NCI-H82 treated with DMSO at 0.1 percent for 48 hours (cell line): ENCODE measurements at regions not wholly inside any gene's neighbourhood (a gene's known extent, or its start where the extent isn't known, plus 50 kb on each side); places are given as distances from the start of the nearest gene placed in this dataset.
"Not testable (repeated sequence)": the region's sequence is repeated elsewhere in the genome, so short reads cannot be mapped to it uniquely, and the experiment has no call there.

Experiments used
- DNase-seq: peaks from one replicate; lab custom pipeline; 2025; ENCODE audit not compliant: unreplicated experiment; lab: John Stamatoyannopoulos, UW

DNA sequence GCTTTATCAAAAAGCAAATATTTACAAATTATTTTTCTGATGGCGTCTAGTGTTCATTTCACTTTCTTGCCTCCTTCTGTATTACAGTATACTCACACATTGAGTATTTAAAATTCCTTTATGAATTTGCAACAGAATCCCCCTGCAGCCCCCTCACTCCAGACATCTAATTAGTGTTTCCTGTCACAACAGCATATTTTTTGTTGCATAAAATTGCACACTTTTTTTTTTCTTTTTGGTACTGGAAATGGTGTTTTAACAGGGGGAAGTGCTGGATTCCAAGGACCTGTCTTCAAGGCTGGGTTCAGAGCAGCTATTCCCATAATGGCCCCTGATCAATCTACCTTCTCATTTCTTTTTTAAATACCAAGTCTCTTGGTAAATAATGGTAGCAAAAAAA is 184.3 kb upstream of the HMCN1 start:
- DNase-seq, result no peak

DNA sequence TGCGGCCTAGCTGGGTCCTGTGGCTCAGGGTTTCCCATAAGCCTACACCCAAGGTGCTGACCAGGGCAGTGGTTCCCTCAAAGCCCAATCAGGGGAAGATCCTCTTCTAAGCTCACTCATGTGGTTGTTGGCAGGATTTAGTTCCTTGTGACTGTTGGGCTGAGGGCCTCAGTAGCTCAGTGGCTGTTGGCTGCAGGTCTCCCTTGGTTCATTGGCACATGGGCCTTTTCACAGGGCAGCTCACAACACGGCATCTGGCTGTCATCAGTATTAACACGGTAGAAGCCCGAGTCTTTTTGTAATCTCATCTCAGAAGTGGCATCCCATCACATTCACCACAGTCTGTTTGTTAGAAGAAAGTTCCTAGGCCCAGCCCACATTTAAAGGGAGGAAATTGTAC is 188.2 kb upstream of the HMCN1 start:
- DNase-seq, result no peak

DNA sequence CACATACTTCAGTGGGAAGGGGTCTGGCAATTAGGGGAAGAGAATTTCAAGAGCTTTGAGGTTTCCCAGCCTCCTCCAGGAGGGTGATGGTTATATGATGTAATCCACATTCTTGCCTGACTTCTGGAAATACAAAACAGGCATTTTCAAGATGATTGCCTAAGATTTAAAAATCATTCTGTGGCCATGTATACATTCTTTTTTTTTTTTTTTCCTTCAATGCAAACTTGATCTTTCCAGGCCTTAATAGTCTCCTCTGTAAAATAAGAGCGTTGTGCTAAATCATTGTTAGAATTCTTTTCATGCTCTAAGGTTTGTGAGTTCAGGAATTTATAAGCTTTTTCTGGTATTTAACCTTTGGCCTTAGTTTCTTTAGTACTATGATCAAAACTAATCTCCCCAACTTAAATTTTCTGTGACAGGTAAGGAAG is 192.3 kb upstream of the HMCN1 start:
- DNase-seq, result no peak

DNA sequence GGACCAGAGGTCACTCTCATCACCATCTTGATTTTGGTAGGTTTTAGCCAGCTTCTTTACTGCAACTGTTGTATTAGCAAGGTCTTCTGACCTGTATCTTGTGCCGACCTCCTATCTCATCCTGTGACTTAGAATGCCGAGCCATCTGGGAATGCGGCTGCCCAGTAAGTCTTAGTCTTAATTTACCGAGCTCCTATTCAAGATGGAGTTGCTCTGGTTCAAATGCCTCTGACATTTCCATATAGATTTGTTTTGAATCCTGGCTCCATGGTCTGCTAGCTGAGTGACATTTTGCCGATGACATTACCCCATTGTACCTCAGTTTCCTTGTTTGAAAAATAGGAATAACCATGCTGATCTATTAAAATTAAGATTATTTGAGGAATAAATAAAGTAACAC is 193.9 kb upstream of the HMCN1 start:
- no peak for DNase-seq

DNA sequence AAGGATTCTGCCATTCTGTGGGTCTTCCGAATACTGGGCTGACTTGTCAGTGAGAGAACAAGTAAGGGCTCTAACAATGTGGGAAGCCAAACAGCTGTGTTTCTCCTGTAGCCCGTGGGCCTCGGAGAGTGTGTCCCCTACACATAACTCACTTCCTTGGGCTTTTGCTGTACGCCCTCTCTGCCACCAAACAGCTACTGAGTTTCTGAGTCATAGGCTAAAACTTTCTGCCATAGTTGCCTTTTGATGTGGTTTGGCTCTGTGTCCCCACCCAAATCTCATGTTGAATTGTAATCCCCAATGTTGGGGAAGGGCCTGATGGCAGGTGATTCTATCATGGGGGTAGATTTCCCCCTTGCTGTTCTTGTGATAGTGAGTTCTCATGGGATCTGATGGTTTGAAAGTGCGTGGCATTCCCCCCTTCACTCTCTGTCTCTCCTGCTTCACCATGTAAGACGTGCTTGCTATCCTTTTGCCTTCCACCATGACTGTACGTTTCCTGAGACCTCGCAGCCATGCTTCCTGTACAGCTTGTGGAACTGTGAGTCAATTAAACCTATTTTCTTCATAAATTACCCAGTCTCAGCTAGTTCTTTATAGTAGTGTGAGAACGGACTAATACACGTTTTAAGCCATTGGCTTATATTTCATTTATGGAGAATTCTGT is 194.8 kb upstream of the HMCN1 start:
- no peak for DNase-seq

DNA sequence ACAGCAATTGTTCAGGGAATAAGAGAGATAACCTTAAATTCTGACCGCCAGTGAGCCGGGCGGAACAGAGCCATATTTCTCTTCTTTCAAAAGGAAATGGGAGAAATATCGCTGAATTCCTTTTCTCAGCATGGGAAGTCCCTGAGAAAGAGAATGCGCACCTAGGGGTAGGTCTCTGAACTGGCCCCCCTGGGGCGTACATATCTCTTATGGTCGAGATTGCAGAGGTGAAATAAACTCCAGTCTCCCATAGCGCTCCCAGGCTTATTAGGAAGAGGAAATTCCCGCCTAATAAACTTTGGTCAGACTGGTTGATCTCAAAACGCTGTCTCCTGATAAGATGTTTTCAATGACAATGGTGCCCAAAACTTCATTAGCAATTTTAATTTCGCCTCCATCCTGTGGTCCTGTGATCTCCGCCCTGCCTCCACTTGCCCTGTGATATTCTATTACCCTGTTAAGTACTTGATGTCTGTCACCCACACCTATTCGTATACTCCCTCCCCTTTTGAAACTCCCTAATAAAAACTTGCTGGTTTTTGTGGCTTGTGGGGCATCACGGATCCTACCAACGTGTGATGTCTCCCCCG is 195.8 kb upstream of the HMCN1 start:
- not testable (repeated sequence) for DNase-seq

DNA sequence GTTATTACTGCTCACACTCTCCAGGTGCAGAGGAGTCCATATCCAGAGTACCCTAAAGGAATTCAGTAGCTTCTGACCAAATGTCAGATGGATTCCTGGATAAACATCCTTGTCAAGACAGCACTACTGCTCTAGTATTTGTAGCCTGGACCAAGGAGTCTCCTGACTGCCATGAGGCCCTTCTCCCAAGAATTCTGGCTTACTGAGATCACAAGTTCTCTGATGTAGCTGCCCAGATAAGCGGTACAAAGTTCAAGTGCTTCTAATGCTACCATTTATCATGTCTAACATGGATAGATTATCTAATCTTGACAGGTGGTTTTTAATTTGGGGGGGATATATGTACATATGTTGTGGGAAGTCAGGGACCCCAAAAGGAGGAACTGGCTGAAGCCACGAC is 196.6 kb upstream of the HMCN1 start:
- DNase-seq, result no peak

DNA sequence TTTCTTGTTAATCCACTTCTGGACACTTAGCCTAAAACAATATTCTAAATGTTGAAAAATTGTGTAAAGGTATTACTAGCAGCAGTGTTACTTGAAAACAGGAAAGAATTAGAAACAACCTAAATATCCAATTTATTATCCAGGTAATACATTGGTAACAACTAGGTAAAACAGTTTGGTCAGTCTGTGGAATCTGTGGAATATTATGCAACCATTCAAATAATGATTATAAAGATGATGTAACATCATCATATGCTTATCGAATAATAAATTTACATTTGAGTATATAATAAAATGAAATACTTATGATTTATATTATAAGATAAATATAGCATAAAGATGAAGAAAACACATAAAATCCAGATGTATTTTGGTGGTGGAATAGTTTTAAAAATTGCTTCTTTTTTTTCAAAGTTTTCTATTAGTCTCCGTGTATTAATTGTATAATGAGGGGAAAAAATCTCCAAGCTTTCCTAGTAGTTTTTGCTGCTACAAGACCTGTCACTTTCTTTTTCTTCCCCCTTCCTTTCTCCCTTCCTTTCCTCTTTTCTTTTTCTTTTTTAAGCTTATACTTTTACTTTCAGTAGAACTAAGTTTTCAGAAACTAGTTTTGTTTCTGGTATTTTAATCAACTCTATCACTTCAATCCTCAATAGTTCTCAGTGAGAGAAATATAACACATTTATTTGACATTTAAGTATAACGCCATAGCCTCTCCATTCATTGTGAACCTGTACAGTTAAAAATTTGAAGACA is 197.8 kb upstream of the HMCN1 start:
- no peak for DNase-seq

DNA sequence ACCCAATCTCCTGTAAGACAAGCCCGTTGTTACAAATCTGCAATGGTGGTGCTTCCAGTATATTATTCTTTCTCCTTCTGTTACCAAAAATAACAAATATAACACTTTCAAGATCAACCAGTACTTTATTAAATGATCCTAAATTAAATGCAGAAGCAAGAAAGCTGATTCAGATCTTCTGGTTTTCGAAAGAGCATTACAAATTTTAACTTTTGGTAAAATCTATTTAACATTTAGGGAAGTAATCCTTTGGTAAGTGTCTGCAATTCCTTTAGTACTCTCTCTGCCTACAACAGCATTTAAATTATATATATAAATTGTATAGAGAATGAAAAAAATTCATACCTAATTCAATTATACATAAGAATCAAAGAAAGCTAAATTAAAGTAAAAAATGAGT is 198.6 kb upstream of the HMCN1 start:
- DNase-seq, result no peak

DNA sequence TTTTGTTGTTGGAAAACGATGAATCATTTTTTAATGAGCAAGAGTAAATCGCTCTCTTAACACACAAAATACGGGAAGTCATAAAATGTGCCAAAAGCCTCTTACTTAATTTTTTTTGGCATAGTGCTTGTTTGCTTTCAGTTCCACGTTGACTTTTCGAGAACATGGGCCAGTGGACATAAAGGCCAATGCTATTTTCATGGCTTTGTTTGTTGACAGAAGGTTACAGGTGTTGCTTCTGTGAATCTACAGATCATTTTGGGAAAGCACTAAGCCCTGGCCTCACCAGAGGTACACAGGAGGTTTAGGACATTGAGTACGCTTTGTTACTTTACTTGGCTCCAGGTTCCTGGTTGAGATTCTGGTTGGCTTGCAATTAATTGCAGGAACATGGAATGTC is 199.4 kb upstream of the HMCN1 start:
- DNase-seq, result no peak

DNA sequence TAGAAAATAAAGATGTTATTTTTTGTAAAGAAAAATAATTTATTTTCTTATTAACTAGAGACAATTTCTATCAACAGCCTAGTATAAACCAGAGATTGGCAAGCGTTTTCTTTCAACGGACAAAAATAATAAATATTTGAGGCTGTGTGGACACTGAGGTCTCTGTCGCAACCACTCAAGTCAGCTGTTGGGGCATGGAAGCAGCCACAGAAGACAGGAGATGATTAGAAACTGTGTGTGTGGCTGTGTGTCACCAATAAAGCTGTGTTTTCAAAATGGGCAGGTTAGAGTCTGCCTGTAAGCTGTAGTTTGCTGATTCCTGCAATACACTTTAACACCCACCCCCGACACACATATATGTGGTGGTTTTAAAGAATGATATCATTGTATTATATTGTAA is 200.6 kb upstream of the HMCN1 start:
- DNase-seq, result no peak

DNA sequence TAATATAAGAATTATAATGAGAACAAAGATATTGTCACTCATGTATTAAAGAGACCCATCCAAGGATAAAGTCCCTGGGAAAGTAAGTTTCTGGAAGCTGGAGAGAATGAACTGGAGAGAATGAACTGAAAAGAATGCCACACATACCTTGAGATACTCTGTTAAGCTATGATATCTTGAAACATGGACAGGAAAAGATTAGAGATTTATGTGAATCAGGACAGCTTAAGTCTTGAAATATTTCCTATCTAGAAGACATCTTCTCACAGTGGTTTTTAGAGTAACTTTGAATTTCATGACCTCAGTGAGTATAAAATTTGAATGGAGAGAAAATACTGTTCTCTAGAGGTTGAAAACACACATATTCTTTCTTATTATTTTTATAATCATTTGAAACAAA is 201.3 kb upstream of the HMCN1 start:
- no peak for DNase-seq

DNA sequence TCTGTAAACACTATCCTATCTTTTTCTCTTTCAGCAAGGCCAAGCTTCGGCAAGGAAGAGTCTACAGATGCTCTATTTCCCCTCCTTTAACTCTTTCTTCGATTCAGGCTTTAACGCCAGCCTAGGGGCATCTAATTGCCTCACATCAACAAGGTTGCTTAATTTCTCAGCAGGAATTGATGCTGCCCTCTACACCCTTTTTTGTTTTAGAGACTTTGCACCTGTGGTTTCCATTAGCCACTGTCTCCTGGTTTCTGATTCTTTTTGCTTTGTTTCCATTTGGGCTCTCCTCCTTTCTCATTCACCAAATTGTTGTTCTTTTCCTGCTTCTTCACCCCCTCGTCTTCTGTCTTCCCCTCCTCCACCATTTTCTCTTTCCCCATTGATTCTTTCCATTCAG is 202.4 kb upstream of the HMCN1 start:
- no peak for DNase-seq

DNA sequence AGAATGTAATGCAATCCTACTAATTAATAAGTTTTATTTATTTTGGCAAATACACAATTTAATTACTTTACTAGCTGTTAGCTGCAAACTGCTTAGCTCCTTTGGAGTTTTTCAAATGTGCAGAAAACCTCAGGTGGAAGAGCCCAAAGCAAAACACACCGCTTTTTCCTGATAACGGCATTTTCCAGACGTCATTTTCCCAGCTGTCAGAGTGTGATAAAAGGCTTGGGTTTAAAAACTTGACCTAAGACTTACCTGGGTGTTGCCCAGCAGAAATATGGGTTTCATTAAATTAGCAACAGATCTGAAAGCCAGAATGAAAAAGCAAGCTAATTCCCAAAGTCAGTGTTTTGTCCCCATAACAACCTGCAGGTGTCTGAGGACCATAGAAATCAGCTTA is 204.0 kb upstream of the HMCN1 start:
- no peak for DNase-seq

DNA sequence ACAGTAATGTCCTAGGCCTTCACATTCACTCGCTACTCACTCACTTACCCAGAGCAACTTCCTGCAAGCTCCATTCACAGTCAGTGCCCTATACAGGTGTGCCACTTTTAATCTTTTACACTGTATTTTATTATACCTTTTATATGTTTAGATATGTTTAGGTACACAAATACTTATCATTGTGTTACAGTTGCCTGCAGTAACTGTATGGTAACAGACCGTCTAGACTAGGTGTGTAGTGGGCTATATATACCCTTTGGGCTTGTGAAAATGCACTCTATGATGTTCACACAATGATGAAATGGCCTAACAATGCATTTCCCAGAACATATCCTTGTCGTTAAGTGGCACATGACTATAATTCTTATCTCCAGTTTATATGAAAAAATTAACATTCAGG is 204.5 kb upstream of the HMCN1 start:
- no peak for DNase-seq

DNA sequence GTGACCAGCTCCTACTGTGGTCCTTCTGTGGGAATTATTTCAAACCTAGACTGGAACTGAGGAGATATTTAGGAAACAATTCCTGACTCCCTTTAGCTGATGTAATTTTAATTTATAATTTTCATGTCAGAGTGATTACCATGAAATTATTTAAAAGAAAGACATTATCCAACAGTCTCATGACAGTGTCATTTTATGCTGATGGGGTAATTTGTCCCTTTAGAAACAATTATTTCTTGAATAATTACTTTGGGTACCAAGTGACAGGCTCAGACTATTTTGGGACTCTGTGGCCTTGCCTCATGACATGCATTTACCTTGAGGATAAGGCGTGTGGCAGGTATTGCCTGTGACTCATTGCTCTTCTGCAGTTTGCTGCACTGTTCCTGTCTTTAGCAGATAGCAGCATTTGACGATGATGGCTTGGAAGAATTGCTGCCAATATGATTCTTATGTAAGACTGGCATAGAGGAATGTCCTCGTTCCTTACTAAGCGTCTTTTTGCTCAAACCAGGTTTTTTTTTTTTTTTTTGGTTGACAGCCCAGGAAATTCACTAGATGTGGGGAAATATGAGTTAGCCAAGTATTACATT is 206.0 kb upstream of the HMCN1 start:
- no peak for DNase-seq

DNA sequence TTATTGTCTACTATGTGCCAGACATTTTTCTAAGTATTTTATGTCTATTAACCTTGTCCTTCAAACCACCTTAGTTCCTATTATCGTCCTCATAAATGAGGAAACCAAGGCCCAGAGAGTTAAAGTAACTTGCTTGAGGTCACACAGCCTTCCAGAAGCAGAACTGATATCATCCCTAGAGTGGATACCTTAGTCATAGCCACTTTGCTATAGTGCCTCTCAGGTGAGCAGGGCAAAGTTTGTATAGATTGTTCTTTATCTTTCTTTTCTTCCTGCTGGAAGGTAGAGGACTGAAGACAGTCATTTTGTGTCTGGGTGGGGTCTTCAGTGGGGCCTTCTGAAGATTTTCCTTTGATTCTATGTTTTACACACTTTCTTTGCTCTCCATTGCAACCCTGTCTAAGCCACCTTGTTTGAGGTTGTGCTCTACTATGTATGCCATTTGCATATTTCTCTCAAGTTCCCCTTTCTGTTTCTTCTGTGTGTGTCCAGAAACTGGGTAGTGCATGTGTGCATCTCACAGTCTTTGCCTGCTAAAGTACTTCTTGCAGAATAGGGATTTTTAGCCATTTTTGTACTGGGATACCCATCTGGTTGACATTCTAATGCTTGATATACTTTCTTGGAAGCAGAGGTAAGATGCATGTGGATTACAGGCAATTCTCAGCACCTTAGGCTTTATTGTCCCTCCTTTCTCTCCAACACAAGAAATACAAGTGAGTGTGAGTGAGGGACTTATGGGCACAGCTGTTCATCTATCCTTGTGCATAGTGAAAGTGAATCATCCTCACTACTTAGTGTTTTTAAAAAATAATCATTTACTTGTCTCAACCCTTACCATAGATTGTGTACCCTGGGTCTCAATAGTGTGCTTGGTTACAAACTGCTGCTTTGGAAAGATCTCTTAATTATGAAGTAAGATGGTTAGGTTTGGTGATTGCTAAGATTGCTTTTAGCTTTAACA is 207.6 kb upstream of the HMCN1 start:
- no peak for DNase-seq

DNA sequence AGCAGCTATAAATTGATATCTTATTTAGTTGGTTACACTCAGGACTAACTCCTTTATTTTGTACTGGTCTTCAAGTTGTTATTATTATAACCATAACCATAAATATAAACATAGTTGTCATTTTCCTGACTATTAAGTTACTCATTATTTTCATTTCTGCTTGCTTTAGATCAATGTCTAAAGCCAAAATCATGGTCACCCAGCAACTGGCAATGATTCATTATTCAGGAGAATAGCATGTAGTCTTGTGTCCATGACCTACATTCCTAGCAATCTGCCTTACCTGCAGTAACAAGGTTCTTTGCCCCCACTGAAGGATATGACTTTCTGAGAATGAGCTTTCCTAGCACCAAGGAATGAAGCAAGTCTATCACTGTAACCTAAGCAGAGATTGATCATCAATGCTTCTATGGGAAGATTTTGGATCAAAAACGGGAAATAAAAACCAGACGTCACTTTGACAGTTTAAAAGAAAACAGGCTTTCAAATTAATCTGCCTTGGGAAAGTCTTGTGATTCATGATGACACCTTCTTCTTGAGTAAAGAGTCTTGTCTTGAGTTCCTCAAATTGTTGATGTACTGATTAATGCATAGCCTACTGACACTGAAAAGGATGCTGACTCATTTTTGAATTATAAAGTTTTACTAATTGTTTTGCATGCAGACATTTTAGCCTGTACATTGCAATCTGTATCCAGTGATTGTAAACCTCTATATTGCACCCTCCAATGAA is 203.3 kb upstream of the IVNS1ABP start:
- DNase-seq, result no peak

DNA sequence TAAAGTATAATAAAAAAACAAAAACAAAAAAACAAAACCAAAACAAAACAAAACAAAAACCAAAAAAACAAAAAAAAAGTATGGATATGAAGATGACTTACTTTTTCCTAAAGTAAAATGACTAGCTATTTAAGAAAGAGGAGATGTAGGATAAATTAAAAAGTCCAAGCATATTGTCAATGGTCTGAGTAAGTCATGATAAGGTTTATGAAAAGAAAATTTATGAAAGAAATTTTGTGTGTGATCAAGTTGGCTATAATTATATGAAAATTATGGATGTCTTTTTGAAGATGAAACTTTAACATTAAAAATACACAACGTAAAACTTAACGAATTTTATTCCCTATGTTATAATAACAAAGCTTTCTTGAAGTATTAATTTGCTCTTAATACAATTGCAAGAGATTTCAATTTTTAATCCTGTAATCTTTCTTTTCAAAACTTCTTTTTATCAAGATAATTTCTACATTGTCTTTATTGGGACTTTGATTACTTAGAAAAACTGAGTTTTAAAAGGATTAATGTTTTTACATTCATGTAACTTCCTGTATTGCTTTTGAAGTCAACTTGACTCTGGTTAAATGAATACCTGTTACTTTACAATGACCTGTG is 200.9 kb upstream of the IVNS1ABP start:
- DNase-seq, result no peak

DNA sequence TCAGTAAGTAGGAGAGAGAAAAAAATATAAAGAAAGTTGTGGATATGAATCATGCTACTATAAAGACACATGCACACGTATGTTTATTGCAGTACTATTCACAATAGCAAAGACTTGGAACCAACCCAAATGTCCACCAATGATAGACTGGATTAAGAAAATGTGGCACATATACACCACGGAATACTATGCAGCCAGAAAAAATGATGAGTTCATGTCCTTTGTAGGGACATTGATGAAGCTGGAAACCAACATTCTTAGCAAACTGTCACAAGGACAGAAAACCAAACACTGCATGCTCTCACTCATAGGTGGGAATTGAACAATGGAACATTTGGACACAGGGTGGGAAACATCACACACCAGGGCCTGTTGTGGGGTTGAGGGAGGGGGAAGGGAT is 200.3 kb upstream of the IVNS1ABP start:
- not testable (repeated sequence) for DNase-seq
